ENCODE measurements at regions not wholly inside any gene's neighbourhood (a gene's known extent, or its start where the extent isn't known, plus 50 kb on each side); places are given as distances from the start of the nearest gene placed in this dataset.

GRCh38 chr6:145562771-145563615, 172.3 kb downstream of the EPM2A start:
- no peaks in the 10 kb centered on the region for H3K9me3 ChIP-seq (ENCODE audit: control insufficient read depth in 4 of 4, low read length in 3 of 4)
- no peak for TF ChIP-seq MAX (IDR thresholded peaks at IDR 0.05)
- no peak for TF ChIP-seq RAD21 (IDR thresholded peaks at IDR 0.05)
- no peak for TF ChIP-seq RXRA (IDR thresholded peaks at IDR 0.05)
- TF ChIP-seq CTCF (IDR thresholded peaks at IDR 0.05; ENCODE audit: low read depth, low read length, missing input control) = no peak
- no peak for TF ChIP-seq SP1 (IDR thresholded peaks at IDR 0.05)
- no peak for TF ChIP-seq REST (IDR thresholded peaks at IDR 0.05)
- no peak for TF ChIP-seq EGR1 (IDR thresholded peaks at IDR 0.05; ENCODE audit: low read depth in 2 of 2)
- H3K36me3 ChIP-seq (ENCODE audit: control insufficient read depth in 4 of 4, insufficient read depth in 3 of 4, low read depth in 1 of 4, low read length in 3 of 4) = no peaks in the 10 kb centered on the region
- no peak for DNase-seq (ENCODE audit: low spot score)
- no peak overlapping the region for H3K4me3 ChIP-seq (ENCODE audit: low read depth in 1 of 3, low read length in 3 of 3)
- H3K4me1 ChIP-seq (ENCODE audit: control insufficient read depth in 4 of 4, insufficient read depth in 4 of 4, low read length in 3 of 4) = peaks cover 0 to 3% (median 0%) of the 10 kb centered on the region in 4 donors
- peaks cover 0 to 2% (median 0%) of the 10 kb centered on the region in 4 donors for H3K27me3 ChIP-seq (ENCODE audit: control insufficient read depth in 4 of 4, insufficient read depth in 4 of 4, low read length in 3 of 4)
- WGBS = 80% methylated on average over 10 of the region's 10 CpGs
- H3K27ac ChIP-seq (ENCODE audit: low read depth in 1 of 2, low read length in 2 of 2) = no peak overlapping the region
- no peak overlapping the region for H3K9ac ChIP-seq (ENCODE audit: low read depth in 1 of 2, low read length in 2 of 2)

GRCh38 chr6:145564553-145564952, 170.8 kb downstream of the EPM2A start:
- H3K27ac ChIP-seq (ENCODE audit: low read depth in 1 of 2, low read length in 2 of 2) = no peak overlapping the region
- no peak overlapping the region for H3K4me3 ChIP-seq (ENCODE audit: low read depth in 1 of 3, low read length in 3 of 3)
- H3K9me3 ChIP-seq (ENCODE audit: control insufficient read depth in 4 of 4, low read length in 3 of 4) = no peaks in the 10 kb centered on the region
- no peaks in the 10 kb centered on the region for H3K36me3 ChIP-seq (ENCODE audit: control insufficient read depth in 4 of 4, insufficient read depth in 3 of 4, low read depth in 1 of 4, low read length in 3 of 4)
- DNase-seq (ENCODE audit: low spot score) = no peak
- no peak overlapping the region for H3K9ac ChIP-seq (ENCODE audit: low read depth in 1 of 2, low read length in 2 of 2)
- H3K27me3 ChIP-seq (ENCODE audit: control insufficient read depth in 4 of 4, insufficient read depth in 4 of 4, low read length in 3 of 4) = peaks cover 0 to 2% (median 0%) of the 10 kb centered on the region in 4 donors
- TF ChIP-seq SP1 (IDR thresholded peaks at IDR 0.05) (no peak), ATF3 (IDR thresholded peaks at IDR 0.05) (no peak), HNF4A (conservative IDR thresholded peaks at IDR 0.05) (no peak), JUND (IDR thresholded peaks at IDR 0.05) (no peak), HNF4G (IDR thresholded peaks at IDR 0.05) (no peak), FOXA1 (IDR thresholded peaks at IDR 0.05) (no peak)
- peaks cover 0 to 3% (median 0%) of the 10 kb centered on the region in 4 donors for H3K4me1 ChIP-seq (ENCODE audit: control insufficient read depth in 4 of 4, insufficient read depth in 4 of 4, low read length in 3 of 4)

Data from liver (tissue), 8 donors.